Gastroesophageal sphincter (tissue), 3 donors: ENCODE measurements at regions not wholly inside any gene's neighbourhood (a gene's known extent, or its start where the extent isn't known, plus 50 kb on each side); places are given as distances from the start of the nearest gene placed in this dataset.

Experiments used
- CTCF ChIP-seq, 4 experiments: fragments of 200-600 bp in 2 of 4; fragments of 450-650 bp in 2 of 4; sonication (generic) in 1 of 4; IDR thresholded peaks; one replicate each; pipeline ENCODE4 v1.5.1; 2017 to 2019; ENCODE audit warnings: antibody characterized with exemption in 4 of 4, mild to moderate bottlenecking in 2 of 4, moderate library complexity in 2 of 4
- EP300 ChIP-seq: sonication (generic); formaldehyde crosslinking; IDR thresholded peaks from one replicate; pipeline ENCODE4 v1.6.1; 2017; ENCODE audit warnings: antibody characterized with exemption, mild to moderate bottlenecking
- POLR2A ChIP-seq, 2 donors: fragments of 450-650 bp; IDR thresholded peaks; one replicate each; pipeline ENCODE4 v1.6.1; 2017; ENCODE audit warnings: antibody characterized with exemption in 2 of 2, mild to moderate bottlenecking in 2 of 2, moderate library complexity in 1 of 2
- POLR2AphosphoS5 ChIP-seq: sonication (generic); formaldehyde crosslinking; IDR thresholded peaks from one replicate; pipeline ENCODE4 v1.6.1; 2017; ENCODE audit warnings: antibody characterized with exemption

GRCh38 chr4:73681776-73682175 is 58.6 kb upstream of the CXCL8 start:
- TF ChIP-seq EP300 (no peak), CTCF (IDR thresholded peaks at IDR 0.05) (no peak), POLR2AphosphoS5 (no peak), POLR2A (IDR thresholded peaks at IDR 0.05) (no peak)
